HEK293 (cell line): ENCODE measurements at regions not wholly inside any gene's neighbourhood (a gene's known extent, or its start where the extent isn't known, plus 50 kb on each side); places are given as distances from the start of the nearest gene placed in this dataset.

Experiments used
- CTCF ChIA-PET: fragments of 350-600 bp; formaldehyde crosslinking; extraction: SDS; loops from one replicate; lab custom pipeline; 2021; ENCODE audit warnings: antibody characterized with exemption; lab: Yijun Ruan, JAX
- POLR2A ChIA-PET: fragments of 300-600 bp; formaldehyde crosslinking; extraction: SDS; loops from one replicate; lab custom pipeline; 2020; ENCODE audit warnings: antibody characterized with exemption, inconsistent platforms; lab: Yijun Ruan, JAX
- H3K27ac ChIP-seq: fragments of 200-500 bp; sonication (Bioruptor generic); 2 replicates; pipeline ENCODE4 v1.5.1; 2014; ENCODE audit warnings: low read depth, low read length, control low read depth, inconsistent platforms; ENCODE audit errors: extremely low read depth
- H3K36me3 ChIP-seq, 2 experiments: fragments of 200-500 bp in 1 of 2; sonication (Bioruptor generic) in 1 of 2; 1 replicate in 1 of 2; 2 replicates in 1 of 2; pipeline ENCODE4 v1.5.1; 2014 to 2017; ENCODE audit warnings: inconsistent platforms in 2 of 2, low read length in 2 of 2; ENCODE audit not compliant: control insufficient read depth in 2 of 2, insufficient read depth in 1 of 2
- H3K4me1 ChIP-seq: fragments of 200-500 bp; sonication (Bioruptor generic); 2 replicates; pipeline ENCODE4 v1.5.1; 2014; ENCODE audit warnings: mild to moderate bottlenecking, low read length, inconsistent platforms; ENCODE audit not compliant: control insufficient read depth, insufficient read depth
- H3K4me3 ChIP-seq: 2 replicates; pipeline ENCODE4 v1.5.1; 2011; ENCODE audit warnings: low read depth, mild to moderate bottlenecking, control low read depth, low read length, moderate library complexity
- H3K9me3 ChIP-seq: fragments of 200-500 bp; sonication (Bioruptor generic); 2 replicates; pipeline ENCODE4 v1.5.1; 2014; ENCODE audit warnings: low read depth, low read length, inconsistent platforms; ENCODE audit not compliant: control insufficient read depth, insufficient read depth
- HOXD13 ChIP-seq: sonication (generic); formaldehyde crosslinking; IDR thresholded peaks from 2 replicates; pipeline ENCODE4 v1.8.0; 2022; ENCODE audit warnings: missing genetic modification reagents, borderline replicate concordance
- KLF8 ChIP-seq: fragments of 450-650 bp; formaldehyde crosslinking; IDR thresholded peaks from 2 replicates; pipeline ENCODE4 v1.5.1; 2016; ENCODE audit warnings: missing biosample characterization, missing genetic modification characterization
- MEIS1 ChIP-seq: sonication (generic); formaldehyde crosslinking; IDR thresholded peaks from 2 replicates; pipeline ENCODE4 v1.8.1; 2022; ENCODE audit warnings: missing genetic modification reagents, mild to moderate bottlenecking, borderline replicate concordance
- MYNN ChIP-seq: fragments of 450-650 bp; formaldehyde crosslinking; IDR thresholded peaks from 2 replicates; pipeline ENCODE4 v1.5.1; 2016; ENCODE audit warnings: missing biosample characterization, missing genetic modification characterization, borderline replicate concordance
- OSR2 ChIP-seq: fragments of 450-650 bp; formaldehyde crosslinking; IDR thresholded peaks from 2 replicates; pipeline ENCODE4 v1.5.1; 2016; ENCODE audit warnings: missing biosample characterization, missing genetic modification characterization
- PRDM10 ChIP-seq: fragments of 450-650 bp; formaldehyde crosslinking; IDR thresholded peaks from 2 replicates; pipeline ENCODE4 v1.5.1; 2016; ENCODE audit warnings: missing biosample characterization, missing genetic modification characterization
- ZFP41 ChIP-seq: fragments of 450-650 bp; formaldehyde crosslinking; IDR thresholded peaks from 2 replicates; pipeline ENCODE4 v1.5.1; 2016; ENCODE audit warnings: missing biosample characterization, missing genetic modification characterization, borderline replicate concordance
- ZNF169 ChIP-seq: fragments of 450-650 bp; formaldehyde crosslinking; IDR thresholded peaks from 2 replicates; pipeline ENCODE4 v1.5.1; 2016; ENCODE audit warnings: missing biosample characterization, missing genetic modification characterization
- ZNF248 ChIP-seq: fragments of 450-650 bp; formaldehyde crosslinking; IDR thresholded peaks from 2 replicates; pipeline ENCODE4 v1.5.1; 2017; ENCODE audit warnings: missing biosample characterization, missing genetic modification characterization
- ZNF324 ChIP-seq: fragments of 450-650 bp; formaldehyde crosslinking; IDR thresholded peaks from 2 replicates; pipeline ENCODE4 v1.5.1; 2016; ENCODE audit warnings: missing biosample characterization, missing genetic modification characterization
- ZNF341 ChIP-seq: fragments of 450-650 bp; formaldehyde crosslinking; IDR thresholded peaks from 2 replicates; pipeline ENCODE4; 2016; ENCODE audit warnings: low read depth, missing biosample characterization, missing genetic modification characterization
- ZNF433 ChIP-seq: fragments of 450-650 bp; formaldehyde crosslinking; IDR thresholded peaks from 2 replicates; pipeline ENCODE4 v1.5.1; 2016; ENCODE audit warnings: missing biosample characterization, missing genetic modification characterization, low read depth
- ZNF585B ChIP-seq: fragments of 450-650 bp; formaldehyde crosslinking; IDR thresholded peaks from 2 replicates; pipeline ENCODE4 v1.5.1; 2016; ENCODE audit warnings: missing biosample characterization, missing genetic modification characterization
- ZNF626 ChIP-seq: fragments of 450-650 bp; sonication (Bioruptor Pico); formaldehyde crosslinking; IDR thresholded peaks from 2 replicates; pipeline ENCODE4 v1.5.1; 2018; ENCODE audit warnings: missing biosample characterization, missing genetic modification characterization, inconsistent platforms
- ZSCAN18 ChIP-seq: fragments of 450-650 bp; formaldehyde crosslinking; IDR thresholded peaks from 2 replicates; pipeline ENCODE4 v1.5.1; 2016; ENCODE audit warnings: missing biosample characterization, missing genetic modification characterization
- TF ChIP-seq, protein P1 (sequence below): fragments of 450-650 bp; formaldehyde crosslinking; IDR thresholded peaks from 2 replicates; pipeline ENCODE4 v1.5.1; 2016; ENCODE audit warnings: missing biosample characterization, missing genetic modification characterization, low read depth

DNA sequence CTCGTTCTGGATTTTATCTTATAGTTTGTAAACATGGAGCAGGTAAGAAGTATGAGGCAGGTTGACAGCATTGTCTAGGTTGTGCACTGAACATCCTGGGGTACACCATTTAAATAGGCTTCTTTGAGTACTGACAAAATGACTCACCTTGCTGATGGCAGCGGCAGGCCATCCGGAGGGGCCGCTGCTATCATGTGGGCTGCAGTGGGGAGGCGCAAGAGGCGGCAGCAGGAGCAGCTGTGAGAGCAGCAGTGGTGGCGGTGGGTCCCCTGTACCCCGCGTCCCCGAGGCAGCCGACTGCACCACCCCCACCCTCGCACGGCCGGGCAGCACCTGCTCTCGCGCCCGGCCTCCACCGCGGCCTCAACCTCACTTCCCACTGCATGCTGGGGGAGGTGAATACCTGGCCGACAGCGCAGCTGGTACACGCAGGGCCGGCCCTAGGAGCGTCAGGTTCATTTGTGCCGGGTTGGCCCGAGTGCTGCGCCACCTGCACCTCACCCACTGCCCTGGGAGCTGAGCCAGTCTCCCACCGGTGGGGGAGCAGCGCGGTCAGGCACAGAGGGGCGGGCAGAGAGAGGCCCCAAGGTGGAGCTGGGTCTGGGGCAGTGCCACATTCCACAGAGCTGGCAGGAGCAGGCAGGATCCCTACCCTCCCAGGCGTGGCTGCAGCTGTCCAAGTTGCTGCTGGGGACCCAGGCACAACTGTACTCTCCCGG is 154.5 kb upstream of the RBMS1 start:
- Histone ChIP-seq H3K9me3 (no peaks in the 10 kb centered on the region), H3K4me3 (no peak overlapping the region), H3K36me3 (no peaks in the 10 kb centered on the region), H3K27ac (no peak overlapping the region), H3K4me1 (no peaks in the 10 kb centered on the region)
- TF ChIP-seq ZFP41 (tag by site-specific recombination) (no peak), ZNF248 (tag by site-specific recombination) (no peak), ZNF433 (no peak), ZNF341 (tag by site-specific recombination) (no peak), ZNF169 (tag by site-specific recombination) (no peak)
- TF ChIP-seq, protein P1, sequence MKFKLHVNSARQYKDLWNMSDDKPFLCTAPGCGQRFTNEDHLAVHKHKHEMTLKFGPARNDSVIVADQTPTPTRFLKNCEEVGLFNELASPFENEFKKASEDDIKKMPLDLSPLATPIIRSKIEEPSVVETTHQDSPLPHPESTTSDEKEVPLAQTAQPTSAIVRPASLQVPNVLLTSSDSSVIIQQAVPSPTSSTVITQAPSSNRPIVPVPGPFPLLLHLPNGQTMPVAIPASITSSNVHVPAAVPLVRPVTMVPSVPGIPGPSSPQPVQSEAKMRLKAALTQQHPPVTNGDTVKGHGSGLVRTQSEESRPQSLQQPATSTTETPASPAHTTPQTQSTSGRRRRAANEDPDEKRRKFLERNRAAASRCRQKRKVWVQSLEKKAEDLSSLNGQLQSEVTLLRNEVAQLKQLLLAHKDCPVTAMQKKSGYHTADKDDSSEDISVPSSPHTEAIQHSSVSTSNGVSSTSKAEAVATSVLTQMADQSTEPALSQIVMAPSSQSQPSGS (tag by site-specific recombination), result no peak
- POLR2A ChIA-PET, result no interaction called here
- CTCF ChIA-PET, result no interaction called here

DNA sequence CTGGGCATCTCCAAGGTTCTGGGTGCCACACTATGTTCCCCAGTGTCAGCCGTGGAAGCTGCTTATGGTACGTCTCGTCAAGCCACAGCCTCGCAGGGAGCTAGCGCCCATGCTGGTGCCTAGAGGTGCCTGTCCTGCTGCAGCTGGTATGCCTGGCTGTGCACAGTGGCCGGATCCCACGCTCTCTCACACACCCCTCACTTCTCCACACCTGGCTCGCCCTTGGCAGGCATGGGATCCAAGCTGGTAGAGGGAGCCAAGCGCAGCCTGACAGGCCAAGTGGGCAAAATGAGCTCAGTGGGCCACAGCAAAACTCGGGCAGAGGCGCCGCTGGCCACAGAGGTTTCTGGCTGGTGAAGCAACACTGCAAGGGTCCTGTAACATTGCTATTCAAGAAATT is 156.1 kb upstream of the RBMS1 start:
- TF ChIP-seq OSR2, result no peak
- TF ChIP-seq MEIS1, result no peak
- TF ChIP-seq HOXD13, result no peak
- TF ChIP-seq PRDM10 (tag by site-specific recombination), result no peak
- no peak for TF ChIP-seq KLF8 (tag by site-specific recombination)
- TF ChIP-seq MYNN (tag by site-specific recombination), result no peak
- TF ChIP-seq, all 188 proteins: peak for 0

DNA sequence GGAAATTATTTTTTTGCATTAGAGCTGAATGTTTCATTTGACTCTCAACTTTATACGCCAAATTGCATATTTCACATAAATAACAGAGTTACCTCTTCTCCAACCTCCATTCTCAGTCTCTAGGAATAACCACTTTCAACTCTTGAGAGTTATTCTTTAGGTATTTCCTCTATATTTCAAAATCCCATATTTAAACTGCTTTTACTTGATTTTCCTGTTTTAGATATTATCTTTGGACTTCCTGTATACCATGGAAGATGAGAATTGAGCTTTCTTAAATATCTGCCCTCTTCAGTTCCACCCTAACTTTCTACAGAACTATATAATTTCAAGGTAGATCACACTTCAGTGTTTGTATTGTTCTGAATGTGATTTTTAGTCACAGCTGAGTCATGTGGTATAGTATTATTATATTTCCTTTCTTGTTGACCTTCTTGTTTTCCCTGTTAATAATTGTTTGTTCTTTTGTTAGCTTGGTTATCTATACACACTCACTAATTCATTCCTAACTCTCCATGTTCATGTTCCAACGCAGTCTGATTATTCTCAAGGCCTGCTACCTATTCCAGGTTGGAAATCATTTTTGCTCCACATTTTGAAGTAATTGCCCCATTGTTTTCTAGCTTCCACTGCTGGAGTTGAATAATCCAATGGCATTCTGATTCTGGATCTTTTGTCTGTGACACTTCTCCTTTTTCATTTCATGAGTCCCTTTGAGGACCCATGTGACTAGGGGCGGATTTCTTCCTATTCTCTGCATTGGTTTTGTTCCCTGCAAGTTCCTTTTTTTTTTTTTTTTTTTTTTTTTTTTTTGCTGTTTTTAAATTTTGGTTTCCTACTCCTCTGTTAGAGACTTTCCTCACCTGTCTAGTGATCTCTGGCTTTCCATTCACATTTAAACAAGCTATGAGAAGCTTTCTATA is 156.8 kb upstream of the RBMS1 start:
- TF ChIP-seq MEIS1 (no peak), ZNF324 (tag by site-specific recombination) (no peak), ZNF585B (tag by site-specific recombination) (no peak), ZNF626 (tag by site-specific recombination) (no peak), ZSCAN18 (no peak)
- no peaks in the 10 kb centered on the region for H3K9me3 ChIP-seq
- H3K4me1 ChIP-seq, result no peaks in the 10 kb centered on the region
- ChIA-PET POLR2A (no interaction called here), CTCF (interaction anchor here (0.6 to 0.7 kb wide), 2 partner anchors 171 to 1752 kb away, joined by 3 read pairs; no protein-coding TSS in a partner anchor)
- H3K4me3 ChIP-seq, result no peak overlapping the region
- H3K27ac ChIP-seq, result no peak overlapping the region
- H3K36me3 ChIP-seq, result no peaks in the 10 kb centered on the region

More for the DNA sequence above, 156.1 kb upstream of the RBMS1 start:
- POLR2A ChIA-PET, result no interaction called here
- H3K9me3 ChIP-seq, result no peaks in the 10 kb centered on the region
- no peaks in the 10 kb centered on the region for H3K4me1 ChIP-seq
- no peak overlapping the region for H3K27ac ChIP-seq
- CTCF ChIA-PET, result interaction anchor here (0.7 kb wide), 1 partner anchor 1753 kb away, joined by 3 read pairs; no protein-coding TSS in a partner anchor
- no peak overlapping the region for H3K4me3 ChIP-seq
- no peaks in the 10 kb centered on the region for H3K36me3 ChIP-seq
